ENCODE measurements at regions not wholly inside any gene's neighbourhood (a gene's known extent, or its start where the extent isn't known, plus 50 kb on each side); places are given as distances from the start of the nearest gene placed in this dataset.
A peak's percentile ranks its signal among the peaks of the same experiment; 100 is the strongest.

DNA sequence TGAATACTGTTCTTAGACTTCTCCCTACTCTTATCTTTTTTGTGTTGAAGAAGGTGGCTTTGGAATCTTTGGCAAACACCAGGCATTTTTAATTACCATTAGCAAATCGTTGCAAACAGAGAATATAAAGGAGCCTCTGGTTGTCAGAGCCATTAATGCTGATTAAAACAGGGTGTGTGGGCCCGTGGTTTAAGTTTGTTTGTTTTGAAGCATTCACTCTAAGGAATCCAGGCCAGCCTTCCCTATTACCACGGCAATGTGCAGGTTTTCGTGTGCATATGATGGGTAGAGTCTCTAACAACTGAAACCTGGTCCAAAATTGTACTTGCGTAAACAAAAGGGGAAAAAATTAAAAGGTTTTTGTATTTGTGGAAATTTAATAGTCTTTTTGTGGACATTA, 141.2 kb upstream of the GMNC start:
- no peaks in the 10 kb centered on the region for H3K79me2 ChIP-seq (ENCODE audit: low read length)
- no peak overlapping the region for H3K4me2 ChIP-seq (ENCODE audit: low read depth, low read length)
- H2AFZ ChIP-seq (ENCODE audit: low read length) = no peak overlapping the region
- no peak overlapping the region for H3K27ac ChIP-seq (ENCODE audit: low read length)
- no peaks in the 10 kb centered on the region for H3K36me3 ChIP-seq (replicated peaks; ENCODE audit: insufficient read depth, low read length)
- H3K9me2 ChIP-seq (replicated peaks; ENCODE audit: insufficient read depth, low read length) = no peaks in the 10 kb centered on the region
- H3F3A ChIP-seq (ENCODE audit: insufficient read depth, low read length) = no peaks in the 10 kb centered on the region
- no peaks in the 10 kb centered on the region for H3K27me3 ChIP-seq (replicated peaks; ENCODE audit: insufficient read depth, low read length)
- TF ChIP-seq, protein P1, sequence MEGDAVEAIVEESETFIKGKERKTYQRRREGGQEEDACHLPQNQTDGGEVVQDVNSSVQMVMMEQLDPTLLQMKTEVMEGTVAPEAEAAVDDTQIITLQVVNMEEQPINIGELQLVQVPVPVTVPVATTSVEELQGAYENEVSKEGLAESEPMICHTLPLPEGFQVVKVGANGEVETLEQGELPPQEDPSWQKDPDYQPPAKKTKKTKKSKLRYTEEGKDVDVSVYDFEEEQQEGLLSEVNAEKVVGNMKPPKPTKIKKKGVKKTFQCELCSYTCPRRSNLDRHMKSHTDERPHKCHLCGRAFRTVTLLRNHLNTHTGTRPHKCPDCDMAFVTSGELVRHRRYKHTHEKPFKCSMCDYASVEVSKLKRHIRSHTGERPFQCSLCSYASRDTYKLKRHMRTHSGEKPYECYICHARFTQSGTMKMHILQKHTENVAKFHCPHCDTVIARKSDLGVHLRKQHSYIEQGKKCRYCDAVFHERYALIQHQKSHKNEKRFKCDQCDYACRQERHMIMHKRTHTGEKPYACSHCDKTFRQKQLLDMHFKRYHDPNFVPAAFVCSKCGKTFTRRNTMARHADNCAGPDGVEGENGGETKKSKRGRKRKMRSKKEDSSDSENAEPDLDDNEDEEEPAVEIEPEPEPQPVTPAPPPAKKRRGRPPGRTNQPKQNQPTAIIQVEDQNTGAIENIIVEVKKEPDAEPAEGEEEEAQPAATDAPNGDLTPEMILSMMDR (IDR thresholded peaks at IDR 0.05; ENCODE audit: low read length) = no peak
- TF ChIP-seq EZH2 (optimal IDR thresholded peaks at IDR 0.05; ENCODE audit: low read depth, low read length) = no peak
- TF ChIP-seq EZH2phosphoT487 (IDR thresholded peaks at IDR 0.05; ENCODE audit: low read length) = no peak
- DNase-seq = no peak
- no peaks in the 10 kb centered on the region for H3K9me3 ChIP-seq (replicated peaks; ENCODE audit: insufficient read depth, low read length)
- no peak overlapping the region for H3K4me3 ChIP-seq (ENCODE audit: low read length)
- no peaks in the 10 kb centered on the region for H3K4me1 ChIP-seq (ENCODE audit: low read length)
- H3K9ac ChIP-seq (ENCODE audit: low read length) = no peak overlapping the region
- no peaks in the 10 kb centered on the region for H4K20me1 ChIP-seq (ENCODE audit: insufficient read depth, low read length)

DNA sequence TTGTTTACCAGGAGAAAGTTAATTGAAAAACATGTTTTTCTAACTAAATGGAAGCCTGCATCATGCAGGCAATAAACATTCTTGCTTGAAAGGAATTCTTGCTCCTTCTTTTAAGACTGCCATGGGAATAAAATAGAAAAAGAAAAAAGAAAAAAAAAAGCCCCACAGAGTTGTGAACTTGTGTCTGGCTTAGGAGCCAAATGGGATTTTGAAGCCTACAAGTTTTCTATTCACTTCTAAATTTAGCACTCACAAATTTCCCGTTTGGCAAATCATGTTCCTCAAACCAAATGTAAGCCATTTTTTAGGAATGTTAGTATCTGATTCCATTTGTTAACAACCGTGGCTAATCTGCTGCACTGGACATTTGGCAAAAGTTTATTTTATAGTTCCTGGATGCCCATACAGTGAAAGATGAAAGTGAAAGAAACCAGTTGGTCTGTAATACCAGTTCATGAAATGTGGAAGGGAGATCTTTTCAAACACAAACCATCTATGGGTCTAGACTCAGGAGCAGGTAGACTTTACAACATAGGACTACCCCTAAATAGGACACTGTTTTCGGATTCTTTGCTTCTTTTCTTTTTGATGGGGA, 133.8 kb upstream of the GMNC start:
- H3K27ac ChIP-seq (ENCODE audit: low read length) = no peak overlapping the region
- H3K9me2 ChIP-seq (replicated peaks; ENCODE audit: insufficient read depth, low read length) = no peaks in the 10 kb centered on the region
- H4K20me1 ChIP-seq (ENCODE audit: insufficient read depth, low read length) = no peaks in the 10 kb centered on the region
- H3K9me3 ChIP-seq (replicated peaks; ENCODE audit: insufficient read depth, low read length) = no peaks in the 10 kb centered on the region
- no peak overlapping the region for H3K4me3 ChIP-seq (ENCODE audit: low read length)
- H3K27me3 ChIP-seq (replicated peaks; ENCODE audit: insufficient read depth, low read length) = no peaks in the 10 kb centered on the region
- no peak overlapping the region for H3K9ac ChIP-seq (ENCODE audit: low read length)
- peak; percentile 63 for DNase-seq
- H3F3A ChIP-seq (ENCODE audit: insufficient read depth, low read length) = no peaks in the 10 kb centered on the region
- TF ChIP-seq, protein P1 (IDR thresholded peaks at IDR 0.05; ENCODE audit: low read length) = no peak
- TF ChIP-seq EZH2phosphoT487 (IDR thresholded peaks at IDR 0.05; ENCODE audit: low read length) = no peak
- TF ChIP-seq EZH2 (optimal IDR thresholded peaks at IDR 0.05; ENCODE audit: low read depth, low read length) = no peak
- H3K79me2 ChIP-seq (ENCODE audit: low read length) = no peaks in the 10 kb centered on the region
- H3K4me1 ChIP-seq (ENCODE audit: low read length) = 0 out of 2 replicates have a peak, but pooled peaks cover 5% of the 10 kb centered on the region
- H3K4me2 ChIP-seq (ENCODE audit: low read depth, low read length) = peak overlapping the region; percentile 34; the same call in 1 of the 2 replicates
- no peaks in the 10 kb centered on the region for H3K36me3 ChIP-seq (replicated peaks; ENCODE audit: insufficient read depth, low read length)
- H2AFZ ChIP-seq (ENCODE audit: low read length) = peak overlapping the region; percentile 24

DNA sequence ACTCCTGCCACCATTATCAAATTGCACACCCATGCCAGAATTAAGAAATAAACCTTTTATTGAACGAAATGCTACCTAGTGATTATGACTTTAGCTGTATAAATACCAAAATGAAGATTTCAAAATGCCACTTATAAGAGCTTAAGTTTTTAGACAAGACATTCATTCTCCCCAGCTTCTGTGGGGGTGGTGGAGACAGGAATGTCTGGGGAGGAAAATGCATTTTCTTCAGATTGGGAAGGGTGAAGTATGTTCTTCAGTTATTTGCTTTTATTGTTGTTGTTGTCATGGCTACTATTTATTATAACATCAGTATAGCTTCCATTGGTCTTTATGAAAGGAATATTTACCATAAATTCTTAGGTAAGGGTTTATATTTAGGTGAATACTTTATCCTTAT, 132.7 kb upstream of the GMNC start:
- Histone ChIP-seq H3K4me2 (ENCODE audit: low read depth, low read length) (no peak overlapping the region), H3K4me3 (ENCODE audit: low read length) (no peak overlapping the region), H3K4me1 (ENCODE audit: low read length) (peaks cover 9% of the 10 kb centered on the region; the same call in 1 of the 2 replicates), H3K27me3 (replicated peaks; ENCODE audit: insufficient read depth, low read length) (no peaks in the 10 kb centered on the region), H3K9me3 (replicated peaks; ENCODE audit: insufficient read depth, low read length) (no peaks in the 10 kb centered on the region), H4K20me1 (ENCODE audit: insufficient read depth, low read length) (no peaks in the 10 kb centered on the region), H3K27ac (ENCODE audit: low read length) (no peak overlapping the region), H3F3A (ENCODE audit: insufficient read depth, low read length) (no peaks in the 10 kb centered on the region), H3K9me2 (replicated peaks; ENCODE audit: insufficient read depth, low read length) (no peaks in the 10 kb centered on the region), H3K79me2 (ENCODE audit: low read length) (no peaks in the 10 kb centered on the region), H2AFZ (ENCODE audit: low read length) (no peak overlapping the region), H3K36me3 (replicated peaks; ENCODE audit: insufficient read depth, low read length) (no peaks in the 10 kb centered on the region), H3K9ac (ENCODE audit: low read length) (no peak overlapping the region)
- TF ChIP-seq EZH2phosphoT487 (IDR thresholded peaks at IDR 0.05; ENCODE audit: low read length) (no peak), EZH2 (optimal IDR thresholded peaks at IDR 0.05; ENCODE audit: low read depth, low read length) (no peak)
- TF ChIP-seq, protein P1 (IDR thresholded peaks at IDR 0.05; ENCODE audit: low read length) = no peak
- DNase-seq = no peak
